Activated gamma-delta T cell treated with anti-CD3 and anti-CD28 coated beads, Interleukin-2, amount 50 U/mL, for 16 hours (primary cell): ENCODE measurements at regions not wholly inside any gene's neighbourhood (a gene's known extent, or its start where the extent isn't known, plus 50 kb on each side); places are given as distances from the start of the nearest gene placed in this dataset.

Source experiments
- DNase-seq: peaks from one replicate; pipeline ENCODE4 v3.0.0-alpha.2; 2020; ENCODE audit warnings: low read depth

- no peak for DNase-seq
Measured at GRCh38 chr2:898319-898718, 52.3 kb upstream of the SNTG2 start.

GRCh38 chr2:897091-897490 lies 53.6 kb upstream of the SNTG2 start:
- DNase-seq = no peak

- DNase-seq = no peak
Measured at GRCh38 chr2:893311-893710, 57.3 kb upstream of the SNTG2 start.

GRCh38 chr2:892892-893291 lies 57.8 kb upstream of the SNTG2 start:
- DNase-seq = no peak

- DNase-seq = no peak
Measured at GRCh38 chr2:892401-892800, 58.2 kb upstream of the SNTG2 start.

- DNase-seq = no peak
Measured at GRCh38 chr2:891734-892133, 58.9 kb upstream of the SNTG2 start.

GRCh38 chr2:890791-891190 lies 59.9 kb upstream of the SNTG2 start:
- DNase-seq = no peak

- DNase-seq = no peak
Measured at GRCh38 chr2:890214-890613, 60.4 kb upstream of the SNTG2 start.

- DNase-seq = no peak
Measured at GRCh38 chr2:888906-889566, 61.6 kb upstream of the SNTG2 start.

GRCh38 chr2:888211-888801 lies 62.3 kb upstream of the SNTG2 start:
- DNase-seq = no peak

GRCh38 chr2:887639-888038 lies 63.0 kb upstream of the SNTG2 start:
- DNase-seq = no peak

GRCh38 chr2:886072-887022 lies 64.3 kb upstream of the SNTG2 start:
- DNase-seq = no peak

GRCh38 chr2:885230-886071 lies 65.2 kb upstream of the SNTG2 start:
- no peak for DNase-seq

- no peak for DNase-seq
Measured at GRCh38 chr2:883803-884748, 66.6 kb upstream of the SNTG2 start.

GRCh38 chr2:883260-883802 lies 67.3 kb upstream of the SNTG2 start:
- DNase-seq = no peak

GRCh38 chr2:881204-881918 lies 69.3 kb upstream of the SNTG2 start:
- no peak for DNase-seq

- DNase-seq = no peak
Measured at GRCh38 chr2:880201-880970, 70.3 kb upstream of the SNTG2 start.

- no peak for DNase-seq
Measured at GRCh38 chr2:879540-879939, 71.1 kb upstream of the SNTG2 start.

- no peak for DNase-seq
Measured at GRCh38 chr2:878245-878930, 72.3 kb upstream of the SNTG2 start.
